Panc1 (cell line): ENCODE measurements at regions not wholly inside any gene's neighbourhood (a gene's known extent, or its start where the extent isn't known, plus 50 kb on each side); places are given as distances from the start of the nearest gene placed in this dataset.

Experiments
- ATAC-seq: fragments of 200-7000 bp; cut with Tn5 transposase; 2 replicates; pipeline ENCODE4 v1.9.1; 2020; ENCODE audit warnings: mild to moderate bottlenecking, moderate library complexity
- BruUV-seq: library from RNA; stranded (reverse); fragments of 400-500 nt; replicated peaks from 2 replicates; lab custom pipeline; 2021; lab: Mats Ljungman, UMichigan
- CTCF ChIA-PET: fragments of 300-600 bp; sonication (Branson Sonifier 250); formaldehyde crosslinking; loops from one replicate; lab custom pipeline; 2022; ENCODE audit warnings: antibody characterized with exemption; lab: Charles Lee
- POLR2A ChIA-PET: fragments of 300-600 bp; sonication (Branson Sonifier 250); formaldehyde crosslinking; loops from one replicate; lab custom pipeline; 2022; ENCODE audit warnings: antibody characterized with exemption; lab: Charles Lee
- DNase-seq: peaks from one replicate; pipeline ENCODE4 v3.0.0-alpha.2; 2010; ENCODE audit warnings: low read depth, low spot score
- H3K27ac ChIP-seq: 2 replicates; pipeline ENCODE4 v1.5.1; 2011; ENCODE audit warnings: mild to moderate bottlenecking, low read length, inconsistent platforms
- H3K27me3 ChIP-seq: fragments of 200-500 bp; sonication (Bioruptor generic); 2 replicates; pipeline ENCODE4 v1.6.0; 2014; ENCODE audit warnings: low read length, inconsistent platforms; ENCODE audit not compliant: control insufficient read depth, insufficient read depth
- H3K36me3 ChIP-seq: fragments of 200-500 bp; sonication (Bioruptor generic); 2 replicates; pipeline ENCODE4 v1.5.1; 2014; ENCODE audit warnings: inconsistent platforms, mild to moderate bottlenecking, low read length, moderate library complexity; ENCODE audit not compliant: control insufficient read depth, insufficient read depth
- H3K4me1 ChIP-seq: 2 replicates; pipeline ENCODE4 v1.5.1; 2011; ENCODE audit warnings: inconsistent platforms, mild to moderate bottlenecking, low read length, moderate library complexity; ENCODE audit not compliant: control insufficient read depth, insufficient read depth
- H3K4me3 ChIP-seq, 2 experiments: 2 replicates each; pipeline ENCODE4 v1.5.1; 2011 to 2012; ENCODE audit warnings: low read depth in 2 of 2, low read length in 2 of 2, mild to moderate bottlenecking in 2 of 2, inconsistent platforms in 1 of 2, moderate library complexity in 1 of 2
- H3K9me3 ChIP-seq: fragments of 200-500 bp; sonication (Bioruptor generic); 2 replicates; pipeline ENCODE4 v1.5.1; 2014; ENCODE audit warnings: low read depth, mild to moderate bottlenecking, inconsistent platforms, low read length, moderate library complexity; ENCODE audit not compliant: control insufficient read depth, insufficient read depth
- CTCF ChIP-seq: fragments of 450-650 bp; IDR thresholded peaks from 2 replicates; pipeline ENCODE4 v1.5.1; 2017; ENCODE audit warnings: mild to moderate bottlenecking
- POLR2AphosphoS5 ChIP-seq: IDR thresholded peaks from 2 replicates; pipeline ENCODE4 v1.6.1; 2012; ENCODE audit warnings: mild to moderate bottlenecking, low read depth, low read length, moderate library complexity
- REST ChIP-seq, 2 experiments: IDR thresholded peaks; 2 replicates each; pipeline ENCODE4 v1.6.1; 2011 to 2012; ENCODE audit warnings: low read depth in 2 of 2, control low read depth in 1 of 2, low read length in 1 of 2, mild to moderate bottlenecking in 1 of 2, moderate library complexity in 1 of 2; ENCODE audit not compliant: insufficient read depth in 1 of 2
- SIN3A ChIP-seq: IDR thresholded peaks from 2 replicates; pipeline ENCODE4 v1.6.1; 2012; ENCODE audit warnings: low read depth, mild to moderate bottlenecking, low read length, moderate library complexity, borderline replicate concordance; ENCODE audit not compliant: insufficient read depth
- TCF7L2 ChIP-seq: IDR thresholded peaks from 2 replicates; pipeline ENCODE4 v1.6.1; 2011; ENCODE audit warnings: mild to moderate bottlenecking, low read depth, low read length, inconsistent platforms
- in situ Hi-C: cut with HindIII; loops from 2 replicates; pipeline ENCODE4 v1.10.0; 2016; ENCODE audit warnings: low sequenced_read_pairs, low pct_unique_long_range_greater_than_20kb
- intact Hi-C: fragments of 100-400 bp; cut with micrococcal nuclease; formaldehyde crosslinking; loops from one replicate; pipeline ENCODE4 v1.10.0; 2022; ENCODE audit not compliant: unreplicated experiment

- DNase-seq = no peak
- no TSS peak for BruUV-seq
- intact Hi-C loops (no loop called here), in situ Hi-C loops (no loop called here)
- Histone ChIP-seq H3K36me3 (no peaks in the 10 kb centered on the region), H3K27me3 (no peaks in the 10 kb centered on the region), H3K4me3 (no peak overlapping the region), H3K9me3 (no peaks in the 10 kb centered on the region), H3K27ac (no peak overlapping the region), H3K4me1 (no peaks in the 10 kb centered on the region)
- ATAC-seq = no peak
- TF ChIP-seq REST (IDR thresholded peaks at IDR 0.05; ENCODE audit: insufficient read depth in 1 of 2, low read depth in 2 of 2, low read length in 1 of 2) (no peak), SIN3A (no peak), CTCF (no peak), POLR2AphosphoS5 (no peak), TCF7L2 (no peak)
- CTCF ChIA-PET = no interaction called here
- POLR2A ChIA-PET = no interaction called here
Observed at GRCh38 chr2:7721413-7721995, 804.3 kb downstream of the RNF144A start.

GRCh38 chr2:7722212-7722910, 805.1 kb downstream of the RNF144A start:
- Histone ChIP-seq H3K27me3 (no peaks in the 10 kb centered on the region), H3K36me3 (no peaks in the 10 kb centered on the region), H3K4me3 (no peak overlapping the region), H3K4me1 (no peaks in the 10 kb centered on the region), H3K9me3 (no peaks in the 10 kb centered on the region), H3K27ac (no peak overlapping the region)
- no TSS peak for BruUV-seq
- TF ChIP-seq POLR2AphosphoS5 = no peak
- no peak for TF ChIP-seq CTCF
- no peak for TF ChIP-seq REST (IDR thresholded peaks at IDR 0.05; ENCODE audit: insufficient read depth in 1 of 2, low read depth in 2 of 2, low read length in 1 of 2)
- TF ChIP-seq TCF7L2 = no peak
- TF ChIP-seq SIN3A = no peak
- ChIA-PET POLR2A (no interaction called here), CTCF (no interaction called here)
- ATAC-seq (no peak), DNase-seq (no peak)
- in situ Hi-C loops = no loop called here
- intact Hi-C loops = no loop called here
